GM19468 (cell line): ENCODE measurements at regions not wholly inside any gene's neighbourhood (a gene's known extent, or its start where the extent isn't known, plus 50 kb on each side); places are given as distances from the start of the nearest gene placed in this dataset.
"Not testable (repeated sequence)": the region's sequence is repeated elsewhere in the genome, so short reads cannot be mapped to it uniquely, and the experiment has no call there.

Source experiments
- ATAC-seq: cut with Tn5 transposase; IDR thresholded peaks from one replicate; pipeline ENCODE4 v1.9.1; 2021; ENCODE audit warnings: mild to moderate bottlenecking, moderate library complexity, moderate number of reproducible peaks; ENCODE audit not compliant: unreplicated experiment; ENCODE audit errors: extremely low read depth

DNA sequence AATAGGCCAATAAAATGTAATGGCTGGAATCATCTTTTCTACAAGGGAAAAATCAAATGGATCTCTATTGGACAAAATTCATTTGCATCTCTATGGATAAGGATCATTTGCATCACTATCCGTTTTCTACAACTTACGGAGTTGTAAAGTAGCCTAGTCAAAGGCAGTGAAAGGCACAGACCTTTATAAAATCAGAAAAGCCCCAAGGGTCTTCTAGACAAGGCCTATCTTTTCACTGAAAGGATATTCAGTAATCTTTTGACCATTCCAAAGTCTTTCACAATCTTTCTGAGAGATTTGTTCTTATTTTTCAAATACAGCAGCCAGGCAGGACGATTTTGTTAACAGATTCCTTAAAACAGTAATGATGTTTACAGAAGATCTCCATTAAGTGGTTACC lies 119.5 kb upstream of the JADE1 start:
- ATAC-seq = no peak

DNA sequence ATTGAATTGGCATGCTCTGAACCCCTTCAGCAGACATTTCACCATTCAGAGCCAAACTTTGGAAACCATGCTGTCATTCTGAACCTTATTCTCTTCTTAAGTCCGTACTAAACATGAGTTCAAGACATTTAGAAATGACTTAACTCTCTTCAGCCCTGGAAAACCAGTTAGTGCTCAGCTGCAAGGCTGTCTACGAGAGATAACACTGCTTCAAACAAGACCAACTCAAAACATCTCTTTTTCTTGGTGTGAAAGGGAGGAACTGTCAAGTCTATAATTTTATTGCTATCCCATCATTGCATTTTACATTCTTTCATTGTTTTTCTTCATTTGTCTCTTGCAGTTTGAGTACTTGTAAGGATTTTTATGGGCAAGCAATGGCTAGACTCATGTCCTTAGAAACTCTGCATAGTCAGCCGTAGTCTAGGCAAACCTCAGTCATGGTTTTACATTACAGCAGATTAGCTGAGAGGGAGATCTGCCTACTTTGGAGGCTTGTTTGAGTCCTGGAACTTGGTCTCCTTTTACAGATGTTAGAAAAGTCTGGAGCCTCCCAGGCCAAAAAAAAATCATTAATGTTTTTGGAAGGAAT lies 120.6 kb upstream of the JADE1 start:
- ATAC-seq = no peak

DNA sequence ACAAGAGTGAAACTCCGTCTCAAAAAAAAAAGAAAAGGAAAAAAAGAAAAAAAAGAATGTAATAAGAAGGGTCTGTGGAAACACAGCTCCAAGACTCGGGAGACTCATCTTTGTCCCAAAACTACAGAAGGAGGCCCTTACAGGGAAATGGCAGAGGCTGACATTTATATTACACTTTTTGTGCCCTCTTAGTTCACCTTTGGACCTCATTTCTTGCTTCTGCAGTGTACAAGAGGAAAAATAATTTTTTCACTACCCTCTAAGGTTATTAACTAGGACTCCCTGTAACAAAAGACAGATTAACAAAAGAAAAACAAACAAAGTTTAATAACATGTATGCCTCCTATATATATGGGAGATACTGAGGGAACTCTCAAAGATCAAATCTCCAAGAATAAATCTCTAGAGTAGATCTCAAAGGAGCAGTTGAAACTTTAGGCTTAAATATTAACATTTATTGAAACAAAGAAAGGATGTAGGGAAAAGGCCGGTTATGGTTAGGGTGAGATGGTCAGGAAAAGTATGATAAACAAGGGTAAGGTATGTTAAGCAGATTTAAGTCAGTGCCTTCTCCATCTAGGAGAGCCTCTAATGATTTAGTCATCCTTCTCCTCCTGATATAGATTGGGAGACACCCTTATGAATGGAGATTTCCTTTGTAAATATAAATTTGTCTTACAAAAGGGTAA lies 121.3 kb upstream of the JADE1 start:
- no peak for ATAC-seq

DNA sequence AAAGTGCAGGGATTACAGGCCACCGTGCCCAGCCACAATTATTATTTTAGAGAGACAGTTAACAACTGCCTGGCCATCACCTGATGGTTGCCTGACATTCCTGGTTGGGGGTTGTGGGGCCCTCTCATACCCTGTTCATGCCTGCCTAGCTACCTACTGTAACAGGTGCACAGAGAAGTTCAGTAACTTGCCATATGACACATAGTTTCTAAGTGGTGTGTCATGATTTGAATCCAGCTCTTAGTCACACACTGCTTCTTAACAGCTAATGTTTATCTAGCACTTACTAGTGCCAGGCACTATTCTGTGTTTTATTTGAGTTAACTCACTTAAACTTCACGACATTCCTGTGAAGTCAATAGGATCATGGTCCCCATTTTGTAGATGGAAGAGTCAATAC lies 122.7 kb upstream of the JADE1 start:
- no peak for ATAC-seq

DNA sequence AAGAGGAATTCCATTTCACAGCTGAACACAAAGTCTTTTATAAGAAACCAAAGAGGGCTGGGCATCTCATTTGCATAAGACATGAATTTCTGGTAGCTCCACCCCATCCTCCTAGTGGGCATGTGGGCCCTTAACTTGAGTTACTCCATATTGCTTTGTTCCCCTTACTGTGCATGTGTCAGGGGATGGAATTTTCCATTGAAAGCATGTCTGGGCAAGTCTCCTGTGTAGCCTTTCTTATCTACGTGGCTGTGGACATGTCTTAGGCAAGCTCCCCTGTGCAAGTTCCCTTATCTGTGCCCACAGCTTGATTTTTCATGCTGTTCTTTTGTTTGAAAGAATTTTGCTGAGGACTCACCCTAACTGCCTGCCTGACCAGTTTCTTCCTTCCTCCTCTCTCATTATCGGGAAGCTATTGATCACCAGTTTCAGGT lies 123.5 kb upstream of the JADE1 start:
- no peak for ATAC-seq

DNA sequence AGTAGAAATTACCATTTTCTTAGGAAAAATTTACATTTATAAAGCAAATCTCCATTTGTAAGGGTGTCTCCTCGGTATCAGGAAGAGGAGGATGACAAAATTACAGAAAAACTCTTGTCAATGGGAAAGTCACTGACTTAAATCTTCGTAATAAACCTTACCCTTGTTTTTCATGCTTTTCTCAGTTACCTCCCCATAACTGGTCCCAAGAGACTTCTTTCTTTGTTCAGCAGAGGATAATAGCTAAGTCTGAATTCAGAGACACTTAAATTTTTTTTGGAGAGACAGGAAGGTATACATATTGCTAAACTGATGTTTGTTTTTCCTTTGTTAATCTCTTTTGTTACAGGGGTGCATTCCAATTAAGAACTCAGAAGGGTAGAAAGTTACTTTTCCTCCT lies 125.5 kb upstream of the JADE1 start:
- ATAC-seq = no peak

GRCh38 chr4:128682942-128683666 lies 126.4 kb upstream of the JADE1 start:
- ATAC-seq = no peak

- ATAC-seq = no peak
Observed at GRCh38 chr4:128676095-128676494, 133.4 kb upstream of the JADE1 start.

DNA sequence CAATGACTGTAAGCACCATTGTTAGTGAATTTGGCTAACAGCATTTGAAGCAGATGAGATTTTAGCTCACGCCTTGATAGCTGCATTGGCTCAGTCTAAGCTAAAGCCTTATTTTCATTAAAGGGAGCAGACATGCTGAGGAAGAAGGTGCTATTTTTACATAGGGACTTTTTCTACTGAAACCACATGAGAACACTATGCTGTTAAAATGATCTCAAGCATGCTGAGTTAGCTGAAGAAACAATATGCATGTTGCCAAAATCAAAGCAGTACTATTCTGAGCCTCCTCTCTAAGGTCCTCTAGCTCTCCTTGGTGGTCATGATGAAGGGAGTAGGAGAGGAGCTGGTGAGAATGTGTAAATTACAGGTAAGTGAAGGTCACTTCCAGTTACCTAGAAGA lies 134.4 kb upstream of the JADE1 start:
- peak; percentile 78 for ATAC-seq

DNA sequence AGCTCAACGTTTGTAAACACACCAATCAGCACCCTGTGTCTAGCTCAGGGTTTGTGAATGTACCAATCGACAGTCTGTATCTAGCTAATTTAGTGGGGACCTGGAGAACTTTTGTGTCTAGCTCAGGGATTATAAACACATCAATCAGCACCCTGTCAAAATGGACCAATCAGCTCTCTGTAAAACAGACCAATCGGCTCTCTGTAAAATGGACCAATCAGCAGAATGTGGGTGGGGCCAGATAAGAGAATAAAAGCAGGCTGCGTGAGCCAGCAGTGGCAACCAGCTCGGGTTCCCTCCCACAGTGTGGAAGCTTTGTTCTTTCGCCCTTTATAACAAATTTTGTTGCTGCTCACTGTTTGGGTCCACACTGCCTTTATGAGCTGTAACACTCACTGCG lies 136.3 kb upstream of the JADE1 start:
- ATAC-seq = not testable (repeated sequence)

GRCh38 chr4:128672596-128672995 lies 136.9 kb upstream of the JADE1 start:
- ATAC-seq = not testable (repeated sequence)

GRCh38 chr4:128670513-128670912 lies 139.0 kb upstream of the JADE1 start:
- no peak for ATAC-seq

GRCh38 chr4:128668566-128668965 lies 140.9 kb upstream of the JADE1 start:
- ATAC-seq = no peak

GRCh38 chr4:128665514-128665913 lies 144.0 kb upstream of the JADE1 start:
- no peak for ATAC-seq

- peak; percentile 27 for ATAC-seq
Observed at GRCh38 chr4:128663325-128663724, 146.2 kb upstream of the JADE1 start.

DNA sequence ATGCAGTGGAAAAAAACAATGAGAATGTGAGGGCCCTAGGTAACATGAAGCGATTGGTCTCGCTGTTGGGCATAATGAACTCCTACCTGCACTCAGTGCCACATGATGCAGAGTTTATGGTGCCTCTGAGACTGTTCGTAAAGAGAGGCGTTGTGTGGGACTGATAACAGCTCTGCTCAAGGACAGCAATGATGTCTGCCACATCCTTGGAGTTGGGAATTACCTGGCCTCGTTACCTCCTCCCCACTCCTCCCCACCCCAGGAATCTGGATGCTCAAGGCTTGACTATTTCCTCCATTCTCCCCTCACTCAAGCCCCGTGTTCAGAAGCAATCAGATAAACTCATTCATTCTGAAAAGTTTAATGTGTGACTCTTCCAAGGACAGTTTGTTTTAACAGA lies 148.0 kb upstream of the JADE1 start:
- no peak for ATAC-seq

GRCh38 chr4:128660361-128661215 lies 148.9 kb upstream of the JADE1 start:
- ATAC-seq = no peak

DNA sequence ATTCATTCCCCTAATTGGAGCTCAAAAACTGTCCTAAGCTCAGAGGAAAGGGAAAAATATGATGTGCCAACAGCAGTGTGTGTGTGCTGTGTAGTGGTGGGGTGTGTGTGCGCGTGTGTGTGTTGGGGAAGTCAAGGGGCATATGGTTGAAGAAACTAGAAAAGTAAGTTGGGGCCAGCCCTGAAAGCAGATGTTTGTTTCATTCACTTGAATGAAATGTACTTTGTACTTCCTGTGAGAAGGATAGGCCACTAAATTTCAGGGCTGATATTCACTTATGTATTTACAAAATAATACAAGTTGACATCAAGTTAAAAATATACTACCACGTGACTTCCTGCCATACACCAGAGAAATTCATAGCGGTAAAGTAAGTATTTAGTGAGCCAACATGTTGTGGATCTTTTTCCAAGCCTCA lies 151.3 kb upstream of the JADE1 start:
- ATAC-seq = no peak

GRCh38 chr4:128657638-128658037 lies 151.9 kb upstream of the JADE1 start:
- ATAC-seq = no peak

DNA sequence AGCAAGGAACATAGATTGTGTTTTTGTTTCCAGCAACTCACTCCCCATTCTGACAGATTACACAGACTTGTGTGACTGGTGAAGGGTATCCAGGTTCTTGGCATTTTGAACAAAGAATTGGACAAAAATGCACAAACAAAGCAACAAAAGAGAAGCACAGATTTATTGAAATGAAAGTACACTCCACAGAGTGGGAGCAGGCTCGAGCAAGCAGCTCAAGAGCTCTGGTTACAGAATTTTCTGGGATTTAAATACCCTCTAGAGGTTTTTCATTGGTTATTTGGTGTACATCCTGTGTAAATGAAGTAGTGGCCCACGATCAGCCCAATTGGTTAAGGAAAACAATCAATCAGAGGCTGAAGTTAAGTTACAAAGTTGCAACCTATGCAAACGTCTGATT lies 155.0 kb upstream of the JADE1 start:
- ATAC-seq = no peak
